OCI-LY1 (cell line): ENCODE measurements at regions not wholly inside any gene's neighbourhood (a gene's known extent, or its start where the extent isn't known, plus 50 kb on each side); places are given as distances from the start of the nearest gene placed in this dataset.
"Not testable (repeated sequence)": the region's sequence is repeated elsewhere in the genome, so short reads cannot be mapped to it uniquely, and the experiment has no call there.

Source experiments
- H2AFZ ChIP-seq: fragments of 200-600 bp; sonication (generic), shearing (Covaris generic); 2 replicates; pipeline ENCODE4 v1.6.0; 2014; ENCODE audit warnings: antibody characterized with exemption, mild to moderate bottlenecking, low read length
- H3F3A ChIP-seq: fragments of 200-600 bp; sonication (generic), shearing (Covaris generic); 2 replicates; pipeline ENCODE4 v1.6.0; 2014; ENCODE audit warnings: mild to moderate bottlenecking, antibody characterized with exemption, low read length, moderate library complexity; ENCODE audit not compliant: insufficient read depth
- H3K27ac ChIP-seq: fragments of 200-600 bp; sonication (generic); 2 replicates; pipeline ENCODE4 v1.5.1; 2014; ENCODE audit warnings: low read length, mixed run types, mild to moderate bottlenecking, low read depth; ENCODE audit not compliant: poor library complexity, severe bottlenecking
- H3K27me3 ChIP-seq: fragments of 200-600 bp; sonication (generic); 2 replicates; pipeline ENCODE4 v1.6.0; 2014; ENCODE audit warnings: antibody characterized with exemption, mild to moderate bottlenecking, low read length, moderate library complexity; ENCODE audit not compliant: insufficient read depth
- H3K36me3 ChIP-seq: fragments of 200-600 bp; sonication (generic); 2 replicates; pipeline ENCODE4 v1.6.1; 2014; ENCODE audit warnings: mild to moderate bottlenecking, antibody characterized with exemption, low read length, moderate library complexity, mixed read lengths; ENCODE audit not compliant: insufficient read depth
- H3K4me1 ChIP-seq: fragments of 200-600 bp; sonication (generic); 2 replicates; pipeline ENCODE4 v1.5.1; 2014; ENCODE audit warnings: mild to moderate bottlenecking, low read length, moderate library complexity; ENCODE audit not compliant: insufficient read depth, severe bottlenecking
- H3K4me2 ChIP-seq: fragments of 200-600 bp; sonication (generic), shearing (Covaris generic); 2 replicates; pipeline ENCODE4 v1.6.1; 2014; ENCODE audit warnings: low read length
- H3K4me3 ChIP-seq: fragments of 200-600 bp; sonication (generic); 2 replicates; pipeline ENCODE4 v1.5.1; 2014; ENCODE audit warnings: low read length, low read depth, mild to moderate bottlenecking, mixed read lengths; ENCODE audit not compliant: poor library complexity, severe bottlenecking
- H3K79me2 ChIP-seq: fragments of 200-600 bp; shearing (Covaris generic); 2 replicates; pipeline ENCODE4 v1.6.1; 2016; ENCODE audit warnings: mixed run types, low read length, mixed read lengths; ENCODE audit not compliant: insufficient read depth
- H3K9ac ChIP-seq: fragments of 200-600 bp; sonication (generic), shearing (Covaris generic); 2 replicates; pipeline ENCODE4 v1.6.1; 2014; ENCODE audit warnings: mild to moderate bottlenecking, low read length, mixed read lengths
- H3K9me2 ChIP-seq: fragments of 200-600 bp; sonication (generic), shearing (Covaris generic); 2 replicates; pipeline ENCODE4 v1.6.1; 2014; ENCODE audit warnings: low read depth, mild to moderate bottlenecking, low read length, mixed read lengths
- H3K9me3 ChIP-seq: fragments of 200-600 bp; shearing (Covaris generic); 2 replicates; pipeline ENCODE4 v1.6.1; 2014; ENCODE audit warnings: low read length, mixed read lengths
- H4K20me1 ChIP-seq: fragments of 200-600 bp; sonication (generic), shearing (Covaris generic); 2 replicates; pipeline ENCODE4 v1.6.0; 2016; ENCODE audit warnings: mild to moderate bottlenecking, low read length; ENCODE audit not compliant: insufficient read depth
- CTCF ChIP-seq: fragments of 200-600 bp; sonication (generic), shearing (Covaris generic); IDR thresholded peaks from 2 replicates; pipeline ENCODE4 v1.5.1; 2017; ENCODE audit warnings: mild to moderate bottlenecking, antibody characterized with exemption, low read length, moderate library complexity, mixed read lengths
- EZH2 ChIP-seq: fragments of 200-600 bp; sonication (generic), shearing (Covaris generic); IDR thresholded peaks from 2 replicates; pipeline ENCODE4 v1.8.0; 2017; ENCODE audit warnings: borderline replicate concordance, mixed run types, mild to moderate bottlenecking, antibody characterized with exemption, low read length, moderate library complexity, mixed read lengths

- Histone ChIP-seq H3K27me3 (0 out of 2 replicates have a peak, but pooled peaks cover 4% of the 10 kb centered on the region), H3K27ac (no peak overlapping the region), H3K36me3 (no peaks in the 10 kb centered on the region), H3K79me2 (no peaks in the 10 kb centered on the region), H3F3A (no peaks in the 10 kb centered on the region), H4K20me1 (no peaks in the 10 kb centered on the region), H3K9ac (no peak overlapping the region), H3K4me3 (no peak overlapping the region), H3K9me3 (no peaks in the 10 kb centered on the region), H3K9me2 (no peaks in the 10 kb centered on the region), H2AFZ (no peak overlapping the region), H3K4me2 (no peak overlapping the region), H3K4me1 (no peaks in the 10 kb centered on the region)
- TF ChIP-seq EZH2: no peak
- TF ChIP-seq CTCF: no peak
Measured at GRCh38 chr7:142508251-142508650, 241.0 kb upstream of the PRSS1 start.

- Histone ChIP-seq H4K20me1 (no peaks in the 10 kb centered on the region), H3K9me2 (no peaks in the 10 kb centered on the region), H3K4me3 (no peak overlapping the region), H3K79me2 (no peaks in the 10 kb centered on the region), H3K36me3 (no peaks in the 10 kb centered on the region), H3K4me2 (no peak overlapping the region), H3K4me1 (no peaks in the 10 kb centered on the region), H3K9me3 (no peaks in the 10 kb centered on the region), H2AFZ (no peak overlapping the region), H3K9ac (no peak overlapping the region), H3F3A (no peaks in the 10 kb centered on the region), H3K27me3 (0 out of 2 replicates have a peak, but pooled peaks cover 4% of the 10 kb centered on the region), H3K27ac (no peak overlapping the region)
- TF ChIP-seq EZH2 (no peak), CTCF (no peak)
Measured at GRCh38 chr7:142507799-142508198, 241.5 kb upstream of the PRSS1 start.

GRCh38 chr7:142507066-142507465 lies 242.2 kb upstream of the PRSS1 start:
- not testable (repeated sequence) for H4K20me1 ChIP-seq, H3K27me3 ChIP-seq, H3K9me3 ChIP-seq, H3K36me3 ChIP-seq, H3K4me1 ChIP-seq, H3K27ac ChIP-seq, H3K4me3 ChIP-seq, H3K9me2 ChIP-seq, H3K4me2 ChIP-seq, H3K79me2 ChIP-seq, H2AFZ ChIP-seq, H3K9ac ChIP-seq, H3F3A ChIP-seq

- Histone ChIP-seq H3F3A (no peaks in the 10 kb centered on the region), H3K4me1 (no peaks in the 10 kb centered on the region), H3K4me2 (no peak overlapping the region), H2AFZ (no peak overlapping the region), H3K27me3 (0 out of 2 replicates have a peak, but pooled peaks cover 4% of the 10 kb centered on the region), H3K4me3 (no peak overlapping the region), H3K9ac (no peak overlapping the region), H3K36me3 (no peaks in the 10 kb centered on the region), H3K9me2 (no peaks in the 10 kb centered on the region), H3K79me2 (no peaks in the 10 kb centered on the region), H4K20me1 (no peaks in the 10 kb centered on the region), H3K27ac (no peak overlapping the region), H3K9me3 (no peaks in the 10 kb centered on the region)
- TF ChIP-seq EZH2 (no peak), CTCF (no peak)
Measured at GRCh38 chr7:142506601-142507000, 242.7 kb upstream of the PRSS1 start.

- H3K9ac ChIP-seq, H3K9me3 ChIP-seq, H3K27me3 ChIP-seq: not testable (repeated sequence)
Measured at GRCh38 chr7:142503949-142504348, 245.3 kb upstream of the PRSS1 start.

More at GRCh38 chr7:142503949-142504348, 245.3 kb upstream of the PRSS1 start:
- H3K36me3 ChIP-seq, H3F3A ChIP-seq, H3K4me3 ChIP-seq, H3K9me2 ChIP-seq, H3K4me1 ChIP-seq, H3K4me2 ChIP-seq, H4K20me1 ChIP-seq, H3K79me2 ChIP-seq, H3K27ac ChIP-seq, H2AFZ ChIP-seq: not testable (repeated sequence)
